Fibroblast of lung (primary cell): ENCODE measurements at regions not wholly inside any gene's neighbourhood (a gene's known extent, or its start where the extent isn't known, plus 50 kb on each side); places are given as distances from the start of the nearest gene placed in this dataset.

Experiments used
- EZH2 ChIP-seq: IDR thresholded peaks from 2 replicates; pipeline ENCODE4 v1.5.1; 2012; ENCODE audit warnings: low read length, control low read depth, mild to moderate bottlenecking; ENCODE audit errors: missing control alignments
- TF ChIP-seq, protein P1 (sequence below), 2 donors: IDR thresholded peaks in 1 of 2; conservative IDR thresholded peaks in 1 of 2; 1 replicate in 1 of 2; 2 replicates in 1 of 2; pipeline ENCODE4 v1.5.1; 2011 to 2012; ENCODE audit warnings: low read length in 2 of 2, control low read depth in 1 of 2, inconsistent platforms in 1 of 2, low read depth in 1 of 2, mild to moderate bottlenecking in 1 of 2

DNA sequence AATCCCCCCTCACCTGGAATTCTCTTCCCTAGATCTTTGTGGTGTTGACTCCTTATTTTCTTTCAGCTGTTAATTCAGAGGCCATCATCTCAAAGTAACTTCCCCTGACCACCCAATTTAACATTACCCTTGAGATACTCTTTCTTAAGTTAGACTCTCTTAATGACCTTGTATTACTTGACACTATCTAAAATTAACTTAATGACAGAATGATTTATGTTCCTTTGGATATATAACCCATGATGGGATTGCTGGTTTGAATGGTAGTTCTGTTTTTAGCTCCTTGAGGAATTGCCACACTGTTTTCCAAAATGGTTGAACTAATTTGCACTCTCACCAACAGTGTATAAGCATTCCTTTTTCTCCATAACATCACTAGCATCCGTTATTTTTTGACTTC is 298.0 kb downstream of the NNT start:
- TF ChIP-seq, protein P1, sequence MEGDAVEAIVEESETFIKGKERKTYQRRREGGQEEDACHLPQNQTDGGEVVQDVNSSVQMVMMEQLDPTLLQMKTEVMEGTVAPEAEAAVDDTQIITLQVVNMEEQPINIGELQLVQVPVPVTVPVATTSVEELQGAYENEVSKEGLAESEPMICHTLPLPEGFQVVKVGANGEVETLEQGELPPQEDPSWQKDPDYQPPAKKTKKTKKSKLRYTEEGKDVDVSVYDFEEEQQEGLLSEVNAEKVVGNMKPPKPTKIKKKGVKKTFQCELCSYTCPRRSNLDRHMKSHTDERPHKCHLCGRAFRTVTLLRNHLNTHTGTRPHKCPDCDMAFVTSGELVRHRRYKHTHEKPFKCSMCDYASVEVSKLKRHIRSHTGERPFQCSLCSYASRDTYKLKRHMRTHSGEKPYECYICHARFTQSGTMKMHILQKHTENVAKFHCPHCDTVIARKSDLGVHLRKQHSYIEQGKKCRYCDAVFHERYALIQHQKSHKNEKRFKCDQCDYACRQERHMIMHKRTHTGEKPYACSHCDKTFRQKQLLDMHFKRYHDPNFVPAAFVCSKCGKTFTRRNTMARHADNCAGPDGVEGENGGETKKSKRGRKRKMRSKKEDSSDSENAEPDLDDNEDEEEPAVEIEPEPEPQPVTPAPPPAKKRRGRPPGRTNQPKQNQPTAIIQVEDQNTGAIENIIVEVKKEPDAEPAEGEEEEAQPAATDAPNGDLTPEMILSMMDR (conservative IDR thresholded peaks at IDR 0.05 in 1 of 2, IDR thresholded peaks at IDR 0.05 in 1 of 2; ENCODE audit: low read depth in 1 of 2, low read length in 2 of 2), result no peak
- TF ChIP-seq EZH2, result no peak
